Smooth muscle cell (in vitro differentiated cells): ENCODE measurements at regions not wholly inside any gene's neighbourhood (a gene's known extent, or its start where the extent isn't known, plus 50 kb on each side); places are given as distances from the start of the nearest gene placed in this dataset.

Experiments
- DNase-seq: peaks from one replicate; lab custom pipeline; 2025; ENCODE audit not compliant: unreplicated experiment; lab: John Stamatoyannopoulos, UW
- H2AFZ ChIP-seq: fragments of 200-600 bp; sonication (generic); 2 replicates; pipeline ENCODE4 v1.6.0; 2016; ENCODE audit warnings: antibody characterized with exemption, low read depth, mild to moderate bottlenecking
- H3F3A ChIP-seq: fragments of 200-600 bp; sonication (generic); 2 replicates; pipeline ENCODE4 v1.6.0; 2017; ENCODE audit warnings: antibody characterized with exemption, low read depth
- H3K27ac ChIP-seq: fragments of 200-600 bp; sonication (generic); 2 replicates; pipeline ENCODE4 v1.5.1; 2016; ENCODE audit warnings: low read depth, mild to moderate bottlenecking
- H3K27me3 ChIP-seq: fragments of 200-600 bp; sonication (generic); 2 replicates; pipeline ENCODE4 v1.6.1; 2016; ENCODE audit warnings: low read depth, mild to moderate bottlenecking
- H3K36me3 ChIP-seq: fragments of 200-600 bp; sonication (generic); 2 replicates; pipeline ENCODE4 v1.5.1; 2016; ENCODE audit warnings: low read depth
- H3K4me1 ChIP-seq: fragments of 200-600 bp; sonication (generic); 2 replicates; pipeline ENCODE4 v1.5.1; 2016; ENCODE audit warnings: low read depth
- H3K4me2 ChIP-seq: fragments of 200-600 bp; sonication (generic); 2 replicates; pipeline ENCODE4 v1.6.0; 2016; ENCODE audit warnings: mild to moderate bottlenecking
- H3K4me3 ChIP-seq: fragments of 200-600 bp; sonication (generic); 2 replicates; pipeline ENCODE4 v1.5.1; 2016; ENCODE audit warnings: mild to moderate bottlenecking
- H3K79me2 ChIP-seq: fragments of 200-600 bp; sonication (generic); 2 replicates; pipeline ENCODE4 v1.6.0; 2016; ENCODE audit warnings: low read depth, mild to moderate bottlenecking
- H3K9ac ChIP-seq: fragments of 200-600 bp; sonication (generic); 2 replicates; pipeline ENCODE4 v1.6.0; 2016; ENCODE audit warnings: low read depth
- H3K9me3 ChIP-seq: fragments of 200-600 bp; sonication (generic); replicated peaks from 2 replicates; pipeline ENCODE4 v1.5.1; 2016; ENCODE audit warnings: low read depth
- H4K20me1 ChIP-seq: fragments of 200-600 bp; sonication (generic); 2 replicates; pipeline ENCODE4 v1.6.0; 2016; ENCODE audit warnings: low read depth
- CTCF ChIP-seq: fragments of 200-600 bp; sonication (generic); IDR thresholded peaks from 2 replicates; pipeline ENCODE4 v1.5.1; 2017; ENCODE audit warnings: borderline replicate concordance, mild to moderate bottlenecking, antibody characterized with exemption; ENCODE audit not compliant: insufficient read depth, poor library complexity, severe bottlenecking
- WGBS: methylation state at CpG from one replicate; pipeline ENCODE4 v1.1.7; 2016; ENCODE audit warnings: low lambda C conversion rate; 5-methylcytosine and 5-hydroxymethylcytosine counted together

DNA sequence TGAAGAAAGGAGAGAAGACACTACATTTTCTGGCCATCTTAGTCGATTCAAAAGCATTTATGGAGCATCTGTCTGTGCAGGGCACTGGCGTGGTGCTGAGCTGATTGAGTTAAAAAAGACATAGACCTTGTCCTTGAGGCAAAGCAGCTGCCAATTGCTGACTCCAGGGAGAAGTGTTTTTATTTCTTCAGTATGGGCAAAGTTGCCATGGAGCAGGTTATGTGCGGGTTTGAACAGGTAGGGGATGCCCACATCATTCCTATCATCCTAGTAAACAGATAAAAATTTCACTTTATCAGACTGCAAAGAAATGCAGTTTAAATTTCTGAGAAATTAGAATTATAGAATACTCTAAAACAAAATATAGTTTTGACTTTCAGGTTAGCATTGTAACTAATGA, 125.8 kb downstream of the NUP35 start:
- Histone ChIP-seq H3K36me3 (no peaks in the 10 kb centered on the region), H3F3A (no peaks in the 10 kb centered on the region), H3K4me2 (no peak overlapping the region), H3K9me3 (no peaks in the 10 kb centered on the region), H3K27ac (no peak overlapping the region), H3K4me1 (no peaks in the 10 kb centered on the region), H2AFZ (no peak overlapping the region), H4K20me1 (no peaks in the 10 kb centered on the region), H3K27me3 (no peaks in the 10 kb centered on the region), H3K4me3 (no peak overlapping the region), H3K9ac (no peak overlapping the region), H3K79me2 (no peaks in the 10 kb centered on the region)
- no peak for TF ChIP-seq CTCF
- DNase-seq, result no peak
- 86% methylated on average over 3 of the region's 3 CpGs for WGBS

GRCh38 chr2:183250472-183250871, 126.2 kb downstream of the NUP35 start:
- 95% methylated on average over 3 of the region's 3 CpGs for WGBS
- no peak for DNase-seq
- TF ChIP-seq CTCF, result no peak
- Histone ChIP-seq H4K20me1 (no peaks in the 10 kb centered on the region), H3K27me3 (no peaks in the 10 kb centered on the region), H3K36me3 (no peaks in the 10 kb centered on the region), H3K9ac (no peak overlapping the region), H3K4me2 (no peak overlapping the region), H3K79me2 (no peaks in the 10 kb centered on the region), H3F3A (no peaks in the 10 kb centered on the region), H3K4me1 (no peaks in the 10 kb centered on the region), H3K9me3 (no peaks in the 10 kb centered on the region), H3K27ac (no peak overlapping the region), H2AFZ (no peak overlapping the region), H3K4me3 (no peak overlapping the region)

GRCh38 chr2:183253441-183254130, 129.3 kb downstream of the NUP35 start:
- H3K9me3 ChIP-seq, result no peaks in the 10 kb centered on the region
- no peak overlapping the region for H2AFZ ChIP-seq
- WGBS, result 86% methylated on average over 14 of the region's 14 CpGs
- H3K27me3 ChIP-seq, result no peaks in the 10 kb centered on the region
- H3K4me3 ChIP-seq, result no peak overlapping the region
- no peaks in the 10 kb centered on the region for H3K4me1 ChIP-seq
- H3K27ac ChIP-seq, result no peak overlapping the region
- no peaks in the 10 kb centered on the region for H3F3A ChIP-seq
- no peak for DNase-seq
- no peak overlapping the region for H3K9ac ChIP-seq
- H4K20me1 ChIP-seq, result no peaks in the 10 kb centered on the region
- no peaks in the 10 kb centered on the region for H3K36me3 ChIP-seq
- TF ChIP-seq CTCF, result no peak
- no peaks in the 10 kb centered on the region for H3K79me2 ChIP-seq
- H3K4me2 ChIP-seq, result no peak overlapping the region

- Histone ChIP-seq H3K4me2 (no peak overlapping the region), H3K79me2 (no peaks in the 10 kb centered on the region), H4K20me1 (no peaks in the 10 kb centered on the region), H3K36me3 (no peaks in the 10 kb centered on the region), H3K9me3 (no peaks in the 10 kb centered on the region), H3K9ac (no peak overlapping the region), H3K4me3 (no peak overlapping the region), H3K27ac (no peak overlapping the region), H3K27me3 (no peaks in the 10 kb centered on the region), H3K4me1 (no peaks in the 10 kb centered on the region), H3F3A (no peaks in the 10 kb centered on the region), H2AFZ (no peak overlapping the region)
- DNase-seq, result no peak
- TF ChIP-seq CTCF, result no peak
- WGBS, result 91% methylated on average over 2 of the region's 2 CpGs
These were observed 131.2 kb downstream of the NUP35 start for GRCh38 chr2:183255411-183255810.
